BE2C (cell line): ENCODE measurements at regions not wholly inside any gene's neighbourhood (a gene's known extent, or its start where the extent isn't known, plus 50 kb on each side); places are given as distances from the start of the nearest gene placed in this dataset.

Source experiments
- DNase-seq: peaks from one replicate; pipeline ENCODE4 v3.0.0-alpha.2; 2020
- H3K27me3 ChIP-seq: fragments of 250-450 bp; sonication (Bioruptor Pico); 2 replicates; pipeline ENCODE4 v1.5.1; 2020; ENCODE audit warnings: mild to moderate bottlenecking
- H3K36me3 ChIP-seq: fragments of 250-450 bp; sonication (Bioruptor Pico); 2 replicates; pipeline ENCODE4 v1.5.1; 2020; ENCODE audit warnings: mild to moderate bottlenecking
- H3K4me1 ChIP-seq: fragments of 250-450 bp; sonication (Bioruptor Pico); 2 replicates; pipeline ENCODE4 v1.5.1; 2020
- H3K4me3 ChIP-seq: 2 replicates; pipeline ENCODE4 v1.5.1; 2011; ENCODE audit warnings: low read depth, low read length
- H3K9me3 ChIP-seq: fragments of 250-450 bp; sonication (Bioruptor Pico); 2 replicates; pipeline ENCODE4 v1.5.1; 2020
- CTCF ChIP-seq: IDR thresholded peaks from 2 replicates; pipeline ENCODE4 v1.5.1; 2012; ENCODE audit warnings: mild to moderate bottlenecking, low read depth, low read length

DNA sequence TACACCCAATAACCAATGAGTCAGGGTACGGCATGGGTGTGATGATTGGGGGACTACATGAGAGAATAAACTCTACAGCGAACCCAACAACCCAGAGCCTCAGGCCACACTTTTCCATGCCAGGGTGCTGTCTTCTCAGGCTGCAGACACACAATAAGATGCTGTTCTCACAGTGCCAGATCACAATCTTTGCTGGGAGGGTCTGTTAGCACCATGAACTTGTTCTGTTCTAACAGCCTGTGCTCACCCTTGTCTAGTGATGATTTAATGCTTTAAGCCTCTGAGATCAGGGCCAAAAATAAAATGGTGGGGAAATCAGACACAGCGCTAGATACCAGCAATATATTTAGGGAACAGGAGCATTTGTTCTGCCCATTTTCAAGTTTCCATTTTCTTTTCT, 621.9 kb upstream of the TBX3 start:
- no peaks in the 10 kb centered on the region for H3K36me3 ChIP-seq
- no peak for TF ChIP-seq CTCF
- H3K9me3 ChIP-seq = no peaks in the 10 kb centered on the region
- H3K4me1 ChIP-seq = peaks cover 5% of the 10 kb centered on the region; the same call in 1 of the 2 replicates
- DNase-seq = peak; percentile 19
- H3K27me3 ChIP-seq = no peaks in the 10 kb centered on the region
- H3K4me3 ChIP-seq = no peak overlapping the region

- TF ChIP-seq CTCF = no peak
- H3K4me3 ChIP-seq = no peak overlapping the region
- no peaks in the 10 kb centered on the region for H3K27me3 ChIP-seq
- H3K36me3 ChIP-seq = no peaks in the 10 kb centered on the region
- H3K9me3 ChIP-seq = no peaks in the 10 kb centered on the region
- H3K4me1 ChIP-seq = peaks cover 5% of the 10 kb centered on the region; the same call in 1 of the 2 replicates
- DNase-seq = no peak
Observed at GRCh38 chr12:115305275-115305674, 621.3 kb upstream of the TBX3 start.

DNA sequence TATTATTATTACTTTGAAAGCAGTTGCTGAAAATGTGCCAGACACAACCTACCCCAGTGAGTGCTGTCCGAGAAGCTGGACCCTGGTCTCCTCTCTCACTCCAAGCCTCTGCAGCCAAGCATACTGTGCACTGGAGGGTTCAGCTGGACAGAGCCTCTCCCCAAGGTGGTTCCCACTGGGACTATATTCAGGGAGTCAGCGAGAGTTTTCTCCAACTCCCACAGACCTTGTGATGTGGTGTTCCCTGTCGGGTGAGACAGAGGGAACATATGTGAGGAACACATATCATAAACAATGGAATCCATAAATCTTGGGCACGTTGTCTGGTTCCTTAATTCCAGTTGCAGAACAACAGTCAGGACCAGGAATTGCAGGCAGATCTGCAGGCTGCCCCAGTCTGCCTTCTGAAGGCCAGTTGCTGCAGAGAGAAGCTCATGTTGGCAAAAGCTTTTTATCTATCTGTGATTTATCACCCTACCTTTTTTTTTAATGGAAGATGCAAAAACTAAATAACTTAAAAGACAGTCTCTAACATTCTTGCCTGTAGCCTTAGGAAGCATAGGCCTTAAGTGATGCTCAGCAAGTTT, 619.8 kb upstream of the TBX3 start:
- peaks cover 5% of the 10 kb centered on the region; the same call in 1 of the 2 replicates for H3K4me1 ChIP-seq
- H3K36me3 ChIP-seq = no peaks in the 10 kb centered on the region
- no peak for DNase-seq
- H3K9me3 ChIP-seq = no peaks in the 10 kb centered on the region
- H3K27me3 ChIP-seq = no peaks in the 10 kb centered on the region
- no peak overlapping the region for H3K4me3 ChIP-seq
- no peak for TF ChIP-seq CTCF

DNA sequence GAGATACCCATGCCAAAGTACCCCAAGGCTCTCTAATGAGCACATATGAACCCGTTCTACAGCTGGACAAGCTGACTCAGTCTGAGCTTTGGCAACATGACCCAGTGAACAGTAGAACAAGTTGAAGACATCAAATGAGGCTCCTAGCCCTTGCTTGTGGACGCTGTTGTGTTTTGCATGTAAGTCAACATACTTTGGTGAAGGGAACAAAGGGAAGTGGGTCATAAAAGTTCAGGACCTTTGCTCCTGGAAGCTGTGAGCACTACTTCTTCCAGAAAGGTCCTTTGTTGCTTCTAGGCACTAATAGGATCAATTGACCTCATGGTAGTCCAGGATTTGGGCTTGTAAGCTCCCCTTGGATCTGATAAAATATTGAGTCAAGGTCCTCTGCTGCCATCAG, 613.5 kb upstream of the TBX3 start:
- no peak for TF ChIP-seq CTCF
- H3K9me3 ChIP-seq = no peaks in the 10 kb centered on the region
- H3K36me3 ChIP-seq = no peaks in the 10 kb centered on the region
- no peak overlapping the region for H3K4me3 ChIP-seq
- H3K4me1 ChIP-seq = peaks cover 4% of the 10 kb centered on the region; the same call in 1 of the 2 replicates
- DNase-seq = no peak
- no peaks in the 10 kb centered on the region for H3K27me3 ChIP-seq

DNA sequence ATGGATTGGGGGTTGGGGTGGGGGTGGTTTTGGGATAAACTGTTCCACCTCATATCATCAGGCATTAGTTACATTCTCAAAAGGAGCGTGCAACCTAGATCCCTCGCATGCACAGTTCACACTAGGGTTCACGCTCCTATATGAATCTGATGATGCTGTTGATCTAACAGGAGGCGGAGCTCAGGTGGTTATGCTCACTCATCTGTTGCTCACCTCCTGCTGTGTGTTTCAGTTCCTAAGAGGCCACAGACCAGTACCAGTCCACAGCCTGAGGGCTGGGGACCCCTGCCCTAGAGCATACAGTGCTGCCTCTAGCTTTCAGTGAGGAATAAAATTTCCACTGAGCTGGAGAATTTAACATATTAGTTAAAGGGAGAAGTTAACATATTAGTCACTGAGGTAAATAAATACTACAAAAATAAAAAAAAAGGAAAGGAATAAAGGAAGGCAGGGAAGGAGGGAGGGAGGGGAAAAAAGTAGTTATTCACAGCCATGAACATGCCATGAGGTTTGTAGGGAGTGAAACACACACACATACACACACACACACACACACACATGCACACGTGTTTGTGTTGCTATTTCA, 612.7 kb upstream of the TBX3 start:
- DNase-seq = no peak
- TF ChIP-seq CTCF = no peak
- no peaks in the 10 kb centered on the region for H3K27me3 ChIP-seq
- H3K36me3 ChIP-seq = no peaks in the 10 kb centered on the region
- H3K4me3 ChIP-seq = no peak overlapping the region
- peaks cover 4% of the 10 kb centered on the region; the same call in 1 of the 2 replicates for H3K4me1 ChIP-seq
- no peaks in the 10 kb centered on the region for H3K9me3 ChIP-seq

- Histone ChIP-seq H3K36me3 (no peaks in the 10 kb centered on the region), H3K27me3 (no peaks in the 10 kb centered on the region), H3K4me1 (peaks cover 4% of the 10 kb centered on the region; the same call in 1 of the 2 replicates), H3K4me3 (no peak overlapping the region), H3K9me3 (no peaks in the 10 kb centered on the region)
- TF ChIP-seq CTCF = no peak
- DNase-seq = no peak
Observed at GRCh38 chr12:115295886-115296285, 611.9 kb upstream of the TBX3 start.
